H1 (cell line): ENCODE measurements at regions not wholly inside any gene's neighbourhood (a gene's known extent, or its start where the extent isn't known, plus 50 kb on each side); places are given as distances from the start of the nearest gene placed in this dataset.

ENCODE experiments used
- CTCF ChIA-PET: fragments of 300-600 bp; sonication (Branson Sonifier 250); formaldehyde crosslinking; loops from one replicate; lab custom pipeline; 2021; ENCODE audit not compliant: partially characterized antibody; lab: Charles Lee
- POLR2A ChIA-PET: fragments of 300-600 bp; sonication (Branson Sonifier 250); formaldehyde crosslinking; loops from one replicate; lab custom pipeline; 2021; ENCODE audit warnings: inconsistent platforms; ENCODE audit not compliant: partially characterized antibody; lab: Charles Lee
- DNase-seq, 2 experiments: peaks; one replicate each; pipeline versions ENCODE4 v3.0.0 to v3.0.0-alpha.2; 2010 to 2022; ENCODE audit warnings: low spot score in 2 of 2, low read depth in 1 of 2, mixed read lengths in 1 of 2
- FAIRE-seq: peaks from 2 replicates; lab custom pipeline; 2011; peaks lifted over from hg19 to GRCh38; lab: Jason Lieb, UNC
- H2AFZ ChIP-seq: 2 replicates; pipeline ENCODE4 v1.8.1; 2012; ENCODE audit warnings: low read length, inconsistent platforms
- H2AK5ac ChIP-seq: 2 replicates; pipeline ENCODE4 v1.6.1; 2013; ENCODE audit warnings: low read depth, low read length
- H2BK120ac ChIP-seq: replicated peaks from 2 replicates; pipeline ENCODE3; 2013; ENCODE audit warnings: low read depth, low read length, inconsistent platforms
- H2BK12ac ChIP-seq: 2 replicates; pipeline ENCODE4 v1.6.1; 2013; ENCODE audit warnings: low read depth, low read length
- H2BK15ac ChIP-seq: 2 replicates; pipeline ENCODE4 v1.6.1; 2013; ENCODE audit warnings: low read length
- H2BK20ac ChIP-seq: 2 replicates; pipeline ENCODE4 v1.6.1; 2013; ENCODE audit warnings: low read length
- H2BK5ac ChIP-seq: 2 replicates; pipeline ENCODE4 v1.6.1; 2013; ENCODE audit warnings: low read depth, low read length
- H3K14ac ChIP-seq: 2 replicates; pipeline ENCODE4 v1.6.1; 2013; ENCODE audit warnings: inconsistent platforms; ENCODE audit not compliant: insufficient read length
- H3K18ac ChIP-seq: 2 replicates; pipeline ENCODE4 v1.6.1; 2013; ENCODE audit warnings: low read length; ENCODE audit errors: extremely low read depth
- H3K23ac ChIP-seq: 2 replicates; pipeline ENCODE4 v1.6.1; 2013; ENCODE audit warnings: inconsistent platforms; ENCODE audit not compliant: insufficient read length
- H3K23me2 ChIP-seq: 2 replicates; pipeline ENCODE4 v1.6.1; 2013; ENCODE audit warnings: low read depth, low read length
- H3K27ac ChIP-seq: 2 replicates; pipeline ENCODE4 v1.6.1; 2011; ENCODE audit warnings: low read depth, low read length, inconsistent platforms
- H3K27me3 ChIP-seq, 4 experiments: replicated peaks in 1 of 4; 1 replicate in 1 of 4; 2 replicates in 3 of 4; pipeline versions ENCODE4 v1.6.1 to v1.8.1; 2011 to 2013; ENCODE audit warnings: low read length in 3 of 4, mild to moderate bottlenecking in 3 of 4, inconsistent platforms in 2 of 4, mixed read lengths in 2 of 4, moderate library complexity in 1 of 4; ENCODE audit not compliant: control insufficient read depth in 3 of 4, insufficient read depth in 3 of 4; ENCODE audit errors: extremely low read depth in 1 of 4
- H3K36me3 ChIP-seq, 4 experiments: 2 replicates each; pipeline versions ENCODE4 v1.6.1 to v1.8.1; 2011 to 2013; ENCODE audit warnings: mild to moderate bottlenecking in 4 of 4, low read length in 3 of 4, moderate library complexity in 2 of 4, control low read depth in 1 of 4, inconsistent platforms in 1 of 4; ENCODE audit not compliant: insufficient read depth in 4 of 4, control insufficient read depth in 2 of 4
- H3K4ac ChIP-seq: replicated peaks from 2 replicates; pipeline ENCODE3; 2013; ENCODE audit warnings: low read length, low read depth, mixed read lengths, inconsistent platforms; ENCODE audit not compliant: insufficient read length
- H3K4me1 ChIP-seq, 4 experiments: replicated peaks in 1 of 4; 1 replicate in 1 of 4; 2 replicates in 3 of 4; pipeline versions ENCODE4 v1.6.1 to v1.8.1; 2011 to 2013; ENCODE audit warnings: low read length in 3 of 4, inconsistent platforms in 2 of 4, mixed read lengths in 1 of 4; ENCODE audit not compliant: insufficient read depth in 4 of 4, control insufficient read depth in 3 of 4
- H3K4me2 ChIP-seq, 2 experiments: 2 replicates each; pipeline versions ENCODE4 v1.6.1 to v1.8.1; 2011 to 2013; ENCODE audit warnings: low read depth in 2 of 2, low read length in 2 of 2, control low read depth in 1 of 2, inconsistent platforms in 1 of 2, mild to moderate bottlenecking in 1 of 2; ENCODE audit not compliant: insufficient read depth in 1 of 2
- H3K4me3 ChIP-seq, 4 experiments: fragments of 200-600, 300-600 bp in 1 of 4; sonication (generic), shearing (Covaris generic), sonication (Bioruptor Twin) in 1 of 4; 2 replicates each; pipeline versions ENCODE4 v1.5.1 to v1.8.1; 2011 to 2016; ENCODE audit warnings: low read length in 4 of 4, low read depth in 3 of 4, control low read depth in 2 of 4, inconsistent platforms in 2 of 4, mild to moderate bottlenecking in 2 of 4, mixed read lengths in 1 of 4, moderate library complexity in 1 of 4; ENCODE audit not compliant: insufficient read depth in 2 of 4; ENCODE audit errors: extremely low read depth in 1 of 4
- H3K56ac ChIP-seq: replicated peaks from 2 replicates; pipeline ENCODE3; 2013; ENCODE audit warnings: low read depth, mild to moderate bottlenecking, mixed read lengths, low read length, inconsistent platforms; ENCODE audit not compliant: insufficient read length
- H3K79me1 ChIP-seq: 2 replicates; pipeline ENCODE4 v1.6.1; 2013; ENCODE audit warnings: low read depth, low read length, control low read depth
- H3K79me2 ChIP-seq, 2 experiments: 2 replicates each; pipeline versions ENCODE4 v1.6.1 to v1.8.1; 2012 to 2013; ENCODE audit warnings: low read length in 2 of 2, mild to moderate bottlenecking in 2 of 2, inconsistent platforms in 1 of 2; ENCODE audit not compliant: insufficient read depth in 2 of 2, control insufficient read depth in 1 of 2
- H3K9ac ChIP-seq, 4 experiments: replicated peaks in 1 of 4; 1 replicate in 1 of 4; 2 replicates in 3 of 4; pipeline versions ENCODE4 v1.6.1 to v1.8.1; 2011 to 2013; ENCODE audit warnings: low read depth in 3 of 4, low read length in 3 of 4, control low read depth in 2 of 4, mild to moderate bottlenecking in 2 of 4, moderate library complexity in 2 of 4, inconsistent platforms in 1 of 4; ENCODE audit errors: extremely low read depth in 1 of 4
- H3K9me3 ChIP-seq, 2 experiments: 2 replicates each; pipeline versions ENCODE4 v1.6.1 to v1.8.1; 2012 to 2013; ENCODE audit warnings: mild to moderate bottlenecking in 2 of 2, moderate library complexity in 2 of 2, control low read depth in 1 of 2, inconsistent platforms in 1 of 2, low read depth in 1 of 2, low read length in 1 of 2, mixed read lengths in 1 of 2; ENCODE audit not compliant: insufficient read depth in 2 of 2
- H4K20me1 ChIP-seq, 2 experiments: replicated peaks in 1 of 2; 2 replicates each; pipeline versions ENCODE3 to v1.8.1; 2011 to 2013; ENCODE audit warnings: inconsistent platforms in 2 of 2, low read length in 2 of 2, mild to moderate bottlenecking in 1 of 2; ENCODE audit not compliant: insufficient read depth in 2 of 2, control insufficient read depth in 1 of 2
- H4K5ac ChIP-seq: 2 replicates; pipeline ENCODE4 v1.6.1; 2013; ENCODE audit warnings: low read length, low read depth, mixed read lengths, inconsistent platforms; ENCODE audit not compliant: insufficient read length
- H4K8ac ChIP-seq: 2 replicates; pipeline ENCODE4 v1.8.0; 2013; ENCODE audit warnings: mild to moderate bottlenecking, moderate library complexity, low read length, inconsistent platforms; ENCODE audit not compliant: insufficient read depth; ENCODE audit errors: extremely low read depth
- H4K91ac ChIP-seq: replicated peaks from 2 replicates; pipeline ENCODE3; 2013; ENCODE audit warnings: low read length, mixed read lengths, inconsistent platforms; ENCODE audit not compliant: insufficient read length
- CHD2 ChIP-seq: IDR thresholded peaks from 2 replicates; pipeline ENCODE4 v1.6.1; 2012; ENCODE audit warnings: low read length, improper control_type of control experiment
- JUN ChIP-seq: IDR thresholded peaks from 2 replicates; pipeline ENCODE4 v1.6.1; 2011; ENCODE audit warnings: low read depth, mild to moderate bottlenecking, improper control_type of control experiment, low read length
- NRF1 ChIP-seq: IDR thresholded peaks from 2 replicates; pipeline ENCODE4 v1.6.1; 2011; ENCODE audit warnings: mild to moderate bottlenecking, low read depth, low read length, improper control_type of control experiment
- ZNF274 ChIP-seq: IDR thresholded peaks from 2 replicates; pipeline ENCODE4 v1.7.0; 2012; ENCODE audit warnings: low read length, borderline replicate concordance; ENCODE audit errors: extremely low read depth
- WGBS, 2 experiments: shearing (Covaris generic) in 1 of 2; methylation state at CpG; one replicate each; pipeline versions ENCODE4 v1.1.6 to v1.1.7; 2013 to 2015; ENCODE audit warnings: low lambda C conversion rate in 2 of 2, mixed read lengths in 2 of 2, inconsistent platforms in 1 of 2, low coverage in 1 of 2, missing lambda C conversion rate in 1 of 2; ENCODE audit not compliant: insufficient replicate concordance in 2 of 2, insufficient coverage in 1 of 2, insufficient read length in 1 of 2; ENCODE audit errors: extremely low coverage in 1 of 2, missing lambda C conversion rate in 1 of 2; 5-methylcytosine and 5-hydroxymethylcytosine counted together

DNA sequence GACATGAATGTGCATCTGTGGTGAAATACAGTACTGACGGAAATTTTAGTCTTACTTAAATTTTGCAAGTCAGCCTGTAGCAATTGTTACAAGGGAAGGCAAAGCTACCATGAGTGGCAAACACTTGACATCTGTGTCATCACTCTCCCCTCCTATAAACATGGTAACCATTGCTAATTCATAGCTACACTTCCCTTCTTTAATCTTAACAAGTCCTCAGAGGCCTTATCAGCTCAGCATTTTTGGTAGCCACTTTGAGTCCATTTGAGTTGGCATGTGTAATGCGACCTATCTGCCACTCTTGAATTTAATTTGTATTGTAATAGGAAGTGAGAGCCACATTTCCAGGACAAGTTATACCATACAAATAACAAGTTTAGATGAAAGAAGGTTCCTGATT is 218.1 kb downstream of the RMST start:
- H3K27me3 ChIP-seq, result no peaks in the 10 kb centered on the region
- no peak overlapping the region for H3K4me2 ChIP-seq
- no peak overlapping the region for H4K8ac ChIP-seq
- no peak overlapping the region for H2BK12ac ChIP-seq
- H3K4ac ChIP-seq, result no peak overlapping the region
- FAIRE-seq (no peak), DNase-seq (no peak)
- ChIA-PET POLR2A (no interaction called here), CTCF (interaction anchor here (1.0 kb wide), 1 partner anchor 280 kb away, joined by 4 read pairs; no protein-coding TSS in a partner anchor)
- no peak overlapping the region for H3K23ac ChIP-seq
- no peak overlapping the region for H4K5ac ChIP-seq
- no peaks in the 10 kb centered on the region for H3K79me1 ChIP-seq
- no peak overlapping the region for H2AFZ ChIP-seq
- no peak overlapping the region for H3K9ac ChIP-seq
- no peak overlapping the region for H2BK20ac ChIP-seq
- H3K4me3 ChIP-seq, result no peak overlapping the region
- no peak overlapping the region for H3K56ac ChIP-seq
- no peaks in the 10 kb centered on the region for H3K9me3 ChIP-seq
- H2BK15ac ChIP-seq, result no peak overlapping the region
- no peaks in the 10 kb centered on the region for H3K36me3 ChIP-seq
- H3K23me2 ChIP-seq, result no peaks in the 10 kb centered on the region
- no peaks in the 10 kb centered on the region for H4K20me1 ChIP-seq
- H4K91ac ChIP-seq, result no peak overlapping the region
- no peak overlapping the region for H2AK5ac ChIP-seq
- H2BK120ac ChIP-seq, result no peak overlapping the region
- no peak overlapping the region for H3K14ac ChIP-seq
- no peak overlapping the region for H2BK5ac ChIP-seq
- 42% methylated on average over 2 of the region's 2 CpGs; no CpG with 5 or more reads in 1 of the 2 experiments for WGBS, 2 experiments
- H3K27ac ChIP-seq, result no peak overlapping the region
- no peak overlapping the region for H3K18ac ChIP-seq
- H3K4me1 ChIP-seq, result no peaks in the 10 kb centered on the region
- H3K79me2 ChIP-seq, result no peaks in the 10 kb centered on the region
- TF ChIP-seq ZNF274, result no peak
- no peak for TF ChIP-seq JUN
- no peak for TF ChIP-seq NRF1
- no peak for TF ChIP-seq CHD2
